Astrocyte of the spinal cord (primary cell): ENCODE measurements at regions not wholly inside any gene's neighbourhood (a gene's known extent, or its start where the extent isn't known, plus 50 kb on each side); places are given as distances from the start of the nearest gene placed in this dataset.

Source experiments
- DNase-seq: peaks from one replicate; pipeline ENCODE4 v3.0.0; 2011; ENCODE audit warnings: low read depth, low spot score
- H3K4me3 ChIP-seq: 2 replicates; pipeline ENCODE4 v1.5.1; 2011; ENCODE audit warnings: low read depth, mild to moderate bottlenecking, low read length, moderate library complexity
- CTCF ChIP-seq: IDR thresholded peaks from 2 replicates; pipeline ENCODE4 v1.5.1; 2012; ENCODE audit warnings: low read depth, mild to moderate bottlenecking, low read length, inconsistent platforms
- in situ Hi-C: cut with HindIII; loops from 2 replicates; pipeline ENCODE4 v1.10.0; 2017; ENCODE audit warnings: low sequenced_read_pairs

- H3K4me3 ChIP-seq = no peak overlapping the region
- in situ Hi-C loops = no loop called here
- TF ChIP-seq CTCF = no peak
- DNase-seq = no peak
These were observed 671.6 kb downstream of the GRXCR1 start for GRCh38 chr4:43564107-43564506.

GRCh38 chr4:43564591-43564990, 672.1 kb downstream of the GRXCR1 start:
- in situ Hi-C loops = no loop called here
- no peak for DNase-seq
- no peak overlapping the region for H3K4me3 ChIP-seq
- TF ChIP-seq CTCF = no peak

- in situ Hi-C loops = no loop called here
- DNase-seq = no peak
- no peak for TF ChIP-seq CTCF
These were observed 675.1 kb downstream of the GRXCR1 start for GRCh38 chr4:43567644-43568043.

GRCh38 chr4:43586813-43587212, 694.3 kb downstream of the GRXCR1 start:
- H3K4me3 ChIP-seq = no peak overlapping the region
- no peak for DNase-seq
- in situ Hi-C loops = no loop called here
- no peak for TF ChIP-seq CTCF

More at GRCh38 chr4:43567644-43568043, 675.1 kb downstream of the GRXCR1 start:
- no peak overlapping the region for H3K4me3 ChIP-seq

GRCh38 chr4:43587758-43588157, 695.2 kb downstream of the GRXCR1 start:
- no peak for TF ChIP-seq CTCF
- in situ Hi-C loops = no loop called here
- H3K4me3 ChIP-seq = no peak overlapping the region
- DNase-seq = no peak

- in situ Hi-C loops = no loop called here
- TF ChIP-seq CTCF = no peak
- H3K4me3 ChIP-seq = no peak overlapping the region
- DNase-seq = no peak
These were observed 714.9 kb downstream of the GRXCR1 start for GRCh38 chr4:43607400-43607799.
